ENCODE measurements at regions not wholly inside any gene's neighbourhood (a gene's known extent, or its start where the extent isn't known, plus 50 kb on each side); places are given as distances from the start of the nearest gene placed in this dataset.

DNA sequence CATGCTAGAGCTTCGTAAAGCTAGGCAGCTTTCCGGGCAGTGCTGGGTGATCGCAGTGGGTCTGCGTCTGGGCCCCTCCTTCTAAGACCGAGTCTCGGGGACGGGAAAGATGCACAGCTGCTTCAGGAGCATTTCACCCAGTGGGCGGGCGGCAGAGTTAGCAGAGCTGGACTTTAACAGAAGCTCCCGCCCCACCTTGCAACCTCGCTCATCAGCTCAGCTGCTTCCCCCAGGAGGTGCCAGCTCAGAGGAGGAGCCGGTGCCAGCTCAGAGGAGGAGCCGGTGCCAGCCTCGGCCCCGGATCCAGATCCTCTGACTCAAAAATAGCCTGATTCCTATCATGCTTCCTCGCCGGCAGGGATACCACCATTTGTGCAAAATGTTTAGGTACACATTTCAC is 94.5 kb upstream of the RPS6KA2 start:
- Histone ChIP-seq H3K27ac (ENCODE audit: low read depth in 1 of 2, low read length in 2 of 2) (no peak overlapping the region), H3K4me1 (ENCODE audit: control insufficient read depth in 1 of 2, insufficient read depth in 2 of 2, low read length in 2 of 2) (no peaks in the 10 kb centered on the region), H3K9me3 (replicated peaks in 1 of 2; ENCODE audit: control insufficient read depth in 1 of 2, insufficient read depth in 1 of 2, low read length in 2 of 2) (no peaks in the 10 kb centered on the region), H3K79me2 (ENCODE audit: insufficient read depth, low read length) (no peaks in the 10 kb centered on the region), H3K4me3 (replicated peaks in 1 of 3; ENCODE audit: low read depth in 2 of 3, low read length in 3 of 3) (no peak overlapping the region), H4K20me1 (ENCODE audit: insufficient read depth, low read length) (no peaks in the 10 kb centered on the region), H3K36me3 (replicated peaks in 1 of 2; ENCODE audit: control insufficient read depth in 1 of 2, insufficient read depth in 2 of 2, low read length in 2 of 2) (no peaks in the 10 kb centered on the region), H3K27me3 (ENCODE audit: control insufficient read depth in 2 of 2, insufficient read depth in 2 of 2, low read length in 2 of 2) (no peaks in the 10 kb centered on the region), H3K9ac (ENCODE audit: insufficient read depth, low read length, poor library complexity, severe bottlenecking) (no peak overlapping the region), H2AFZ (ENCODE audit: insufficient read depth, low read depth, low read length, poor library complexity, severe bottlenecking) (no peak overlapping the region), H3K4me2 (replicated peaks; ENCODE audit: extremely low read depth, low read length, poor library complexity, severe bottlenecking) (no peak overlapping the region)
- no peaks in the 10 kb centered on the region for H3K4me1 Mint-ChIP-seq
- no peaks in the 10 kb centered on the region for H3K36me3 Mint-ChIP-seq
- no peak for DNase-seq
- TF ChIP-seq CTCF (IDR thresholded peaks at IDR 0.05), result no peak
- H3K4me3 Mint-ChIP-seq, result no peak overlapping the region
- 95% methylated on average over 11 of the region's 17 CpGs for WGBS (ENCODE audit: insufficient coverage)
- H3K27me3 Mint-ChIP-seq (ENCODE audit: low read depth in 3 of 3), result peaks cover 2 to 3% (median 2%) of the 10 kb centered on the region in 3 donors
- intact Hi-C loops (cut with micrococcal nuclease), result no loop called here
- no peak overlapping the region for H3K27ac Mint-ChIP-seq
- H3K9me3 Mint-ChIP-seq, result no peaks in the 10 kb centered on the region

GRCh38 chr6:166720856-166721255 is 93.8 kb upstream of the RPS6KA2 start:
- DNase-seq, result no peak
- Mint-ChIP-seq H3K27ac (no peak overlapping the region), H3K4me1 (no peaks in the 10 kb centered on the region), H3K36me3 (no peaks in the 10 kb centered on the region), H3K27me3 (ENCODE audit: low read depth in 3 of 3) (peaks cover 2 to 5% (median 2%) of the 10 kb centered on the region in 3 donors), H3K9me3 (no peaks in the 10 kb centered on the region), H3K4me3 (no peak overlapping the region)
- Histone ChIP-seq H3K79me2 (ENCODE audit: insufficient read depth, low read length) (no peaks in the 10 kb centered on the region), H3K36me3 (replicated peaks in 1 of 2; ENCODE audit: control insufficient read depth in 1 of 2, insufficient read depth in 2 of 2, low read length in 2 of 2) (no peaks in the 10 kb centered on the region), H3K4me3 (replicated peaks in 1 of 3; ENCODE audit: low read depth in 2 of 3, low read length in 3 of 3) (no peak overlapping the region), H3K9ac (ENCODE audit: insufficient read depth, low read length, poor library complexity, severe bottlenecking) (no peak overlapping the region), H4K20me1 (ENCODE audit: insufficient read depth, low read length) (no peaks in the 10 kb centered on the region), H3K27me3 (ENCODE audit: control insufficient read depth in 2 of 2, insufficient read depth in 2 of 2, low read length in 2 of 2) (no peaks in the 10 kb centered on the region), H3K4me2 (replicated peaks; ENCODE audit: extremely low read depth, low read length, poor library complexity, severe bottlenecking) (no peak overlapping the region), H3K4me1 (ENCODE audit: control insufficient read depth in 1 of 2, insufficient read depth in 2 of 2, low read length in 2 of 2) (no peaks in the 10 kb centered on the region), H3K27ac (ENCODE audit: low read depth in 1 of 2, low read length in 2 of 2) (no peak overlapping the region), H3K9me3 (replicated peaks in 1 of 2; ENCODE audit: control insufficient read depth in 1 of 2, insufficient read depth in 1 of 2, low read length in 2 of 2) (no peaks in the 10 kb centered on the region), H2AFZ (ENCODE audit: insufficient read depth, low read depth, low read length, poor library complexity, severe bottlenecking) (no peak overlapping the region)
- intact Hi-C loops (cut with micrococcal nuclease), result no loop called here
- WGBS (ENCODE audit: insufficient coverage), result 100% methylated on average over 1 of the region's 7 CpGs
- TF ChIP-seq CTCF (IDR thresholded peaks at IDR 0.05), result no peak
